ENCODE measurements at regions not wholly inside any gene's neighbourhood (a gene's known extent, or its start where the extent isn't known, plus 50 kb on each side); places are given as distances from the start of the nearest gene placed in this dataset.

DNA sequence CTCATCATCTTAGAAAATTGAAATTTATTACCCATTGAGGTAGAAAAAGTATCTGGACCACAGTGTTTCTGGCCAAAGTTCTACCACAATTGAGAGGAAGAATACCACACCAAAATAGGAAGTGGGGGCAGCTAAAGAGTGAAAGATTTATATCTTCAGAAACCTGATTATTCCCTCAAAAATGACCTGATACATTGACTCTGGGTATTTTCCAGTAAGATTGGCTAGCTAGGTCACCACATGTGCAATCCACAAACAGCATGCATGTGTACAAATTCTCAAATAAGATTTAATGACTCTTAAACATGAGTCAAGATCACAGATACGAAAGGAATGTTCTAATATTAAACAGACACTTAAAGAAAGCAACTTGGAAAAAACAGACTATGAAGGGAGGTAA is 1516.2 kb upstream of the PCDH20 start:
- TF ChIP-seq, protein P1, sequence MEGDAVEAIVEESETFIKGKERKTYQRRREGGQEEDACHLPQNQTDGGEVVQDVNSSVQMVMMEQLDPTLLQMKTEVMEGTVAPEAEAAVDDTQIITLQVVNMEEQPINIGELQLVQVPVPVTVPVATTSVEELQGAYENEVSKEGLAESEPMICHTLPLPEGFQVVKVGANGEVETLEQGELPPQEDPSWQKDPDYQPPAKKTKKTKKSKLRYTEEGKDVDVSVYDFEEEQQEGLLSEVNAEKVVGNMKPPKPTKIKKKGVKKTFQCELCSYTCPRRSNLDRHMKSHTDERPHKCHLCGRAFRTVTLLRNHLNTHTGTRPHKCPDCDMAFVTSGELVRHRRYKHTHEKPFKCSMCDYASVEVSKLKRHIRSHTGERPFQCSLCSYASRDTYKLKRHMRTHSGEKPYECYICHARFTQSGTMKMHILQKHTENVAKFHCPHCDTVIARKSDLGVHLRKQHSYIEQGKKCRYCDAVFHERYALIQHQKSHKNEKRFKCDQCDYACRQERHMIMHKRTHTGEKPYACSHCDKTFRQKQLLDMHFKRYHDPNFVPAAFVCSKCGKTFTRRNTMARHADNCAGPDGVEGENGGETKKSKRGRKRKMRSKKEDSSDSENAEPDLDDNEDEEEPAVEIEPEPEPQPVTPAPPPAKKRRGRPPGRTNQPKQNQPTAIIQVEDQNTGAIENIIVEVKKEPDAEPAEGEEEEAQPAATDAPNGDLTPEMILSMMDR (IDR thresholded peaks at IDR 0.05) = no peak
- TF ChIP-seq POLR2AphosphoS5 (IDR thresholded peaks at IDR 0.05) = no peak
- no peak for TF ChIP-seq POLR2A (IDR thresholded peaks at IDR 0.05)

Measured in prostate gland (tissue), 2 donors.